Skeletal muscle satellite cell (primary cell): ENCODE measurements at regions not wholly inside any gene's neighbourhood (a gene's known extent, or its start where the extent isn't known, plus 50 kb on each side); places are given as distances from the start of the nearest gene placed in this dataset.
"Not testable (repeated sequence)": the region's sequence is repeated elsewhere in the genome, so short reads cannot be mapped to it uniquely, and the experiment has no call there.

Experiments
- H3K27me3 ChIP-seq: 2 replicates; pipeline ENCODE4 v1.7.0; 2013; ENCODE audit warnings: low read length; ENCODE audit not compliant: control insufficient read depth, insufficient read depth
- H3K36me3 ChIP-seq: 2 replicates; pipeline ENCODE4 v1.7.0; 2013; ENCODE audit warnings: mild to moderate bottlenecking, control low read depth, low read length; ENCODE audit not compliant: insufficient read depth
- H3K4me1 ChIP-seq: 2 replicates; pipeline ENCODE4 v1.7.0; 2013; ENCODE audit warnings: low read length; ENCODE audit not compliant: control insufficient read depth, insufficient read depth
- H3K4me2 ChIP-seq: 2 replicates; pipeline ENCODE4 v1.7.0; 2013; ENCODE audit warnings: mild to moderate bottlenecking, low read length
- H3K4me3 ChIP-seq: 2 replicates; pipeline ENCODE4 v1.7.0; 2013; ENCODE audit warnings: low read length
- H3K9ac ChIP-seq: 2 replicates; pipeline ENCODE4 v1.7.0; 2013; ENCODE audit warnings: mild to moderate bottlenecking, low read depth, low read length, moderate library complexity
- H3K9me3 ChIP-seq: replicated peaks from 2 replicates; pipeline ENCODE4 v1.7.0; 2013; ENCODE audit warnings: mild to moderate bottlenecking, control low read depth, low read length

DNA sequence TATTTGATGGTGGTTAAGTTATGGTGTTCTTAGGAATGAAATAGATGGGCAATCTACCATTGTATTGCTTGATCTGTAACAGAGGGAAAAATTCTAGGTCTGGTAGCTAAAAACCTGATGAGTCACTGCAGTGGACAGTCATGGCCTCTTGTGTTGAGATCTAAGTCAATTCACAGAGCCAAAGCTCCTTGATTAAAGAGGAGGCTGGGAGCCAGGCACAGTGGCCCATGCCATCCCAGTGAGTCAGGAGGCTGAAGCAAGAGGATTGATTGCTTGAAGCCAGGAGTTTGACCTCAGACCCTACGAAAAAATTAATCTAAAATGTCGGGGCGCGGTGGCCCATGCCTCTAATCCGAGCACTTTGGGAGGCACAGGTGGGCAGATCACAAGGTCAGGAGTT, 67.1 kb upstream of the KPNA3 start:
- Histone ChIP-seq H3K9ac (peak overlapping the region; percentile 78), H3K4me3 (peak overlapping the region; percentile 20), H3K36me3 (no peaks in the 10 kb centered on the region), H3K4me1 (peaks cover 37% of the 10 kb centered on the region), H3K9me3 (no peaks in the 10 kb centered on the region), H3K4me2 (peak overlapping the region; percentile 69), H3K27me3 (no peaks in the 10 kb centered on the region)

DNA sequence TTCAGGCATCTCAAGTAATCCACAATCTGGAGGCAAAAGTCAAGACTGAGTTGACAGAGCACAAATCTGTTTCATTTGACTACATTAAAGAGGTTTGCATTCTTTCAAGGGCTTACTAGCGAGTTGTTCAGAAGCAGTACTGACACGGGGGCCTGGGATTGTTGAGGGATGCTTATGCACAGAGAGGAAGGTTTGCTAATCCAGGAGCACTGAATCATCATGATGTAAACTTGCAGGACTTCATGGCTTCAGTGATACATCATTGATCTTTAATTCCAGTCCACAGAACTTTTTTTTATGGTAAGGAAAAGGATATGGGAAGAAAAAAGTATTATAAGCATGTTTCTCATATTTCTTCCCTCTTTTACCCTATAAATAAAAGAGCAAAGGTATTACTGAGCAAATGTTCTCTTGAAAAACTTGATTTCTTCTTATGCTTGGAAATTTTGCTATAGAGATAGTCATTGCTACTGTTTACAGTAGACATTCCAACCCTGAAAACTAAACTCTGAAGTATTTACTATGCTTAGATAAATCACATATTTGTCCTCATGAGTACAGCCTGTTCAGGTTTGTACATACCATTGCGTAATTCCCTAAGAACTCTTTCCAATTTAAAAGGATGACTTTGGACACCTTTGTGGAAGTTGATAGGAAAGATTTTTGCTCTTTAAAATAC, 65.8 kb upstream of the KPNA3 start:
- H3K9me3 ChIP-seq, result peaks cover 3% of the 10 kb centered on the region
- peaks cover 37% of the 10 kb centered on the region for H3K4me1 ChIP-seq
- no peaks in the 10 kb centered on the region for H3K36me3 ChIP-seq
- H3K9ac ChIP-seq, result peak overlapping the region; percentile 81
- peak overlapping the region; percentile 20 for H3K4me3 ChIP-seq
- no peaks in the 10 kb centered on the region for H3K27me3 ChIP-seq
- peak overlapping the region; percentile 69 for H3K4me2 ChIP-seq

GRCh38 chr13:49855930-49856329, 63.4 kb upstream of the KPNA3 start:
- Histone ChIP-seq H3K9me3 (peaks cover 3% of the 10 kb centered on the region), H3K4me2 (no peak overlapping the region), H3K27me3 (no peaks in the 10 kb centered on the region)

GRCh38 chr13:49853535-49853934, 61.1 kb upstream of the KPNA3 start:
- no peak overlapping the region for H3K4me3 ChIP-seq
- H3K36me3 ChIP-seq, result no peaks in the 10 kb centered on the region
- H3K4me1 ChIP-seq, result peaks cover 16% of the 10 kb centered on the region
- no peak overlapping the region for H3K9ac ChIP-seq
- peaks cover 3% of the 10 kb centered on the region for H3K9me3 ChIP-seq
- H3K4me2 ChIP-seq, result no peak overlapping the region
- no peaks in the 10 kb centered on the region for H3K27me3 ChIP-seq

More at GRCh38 chr13:49855930-49856329, 63.4 kb upstream of the KPNA3 start:
- peaks cover 37% of the 10 kb centered on the region for H3K4me1 ChIP-seq
- no peak overlapping the region for H3K4me3 ChIP-seq
- no peak overlapping the region for H3K9ac ChIP-seq
- no peaks in the 10 kb centered on the region for H3K36me3 ChIP-seq

DNA sequence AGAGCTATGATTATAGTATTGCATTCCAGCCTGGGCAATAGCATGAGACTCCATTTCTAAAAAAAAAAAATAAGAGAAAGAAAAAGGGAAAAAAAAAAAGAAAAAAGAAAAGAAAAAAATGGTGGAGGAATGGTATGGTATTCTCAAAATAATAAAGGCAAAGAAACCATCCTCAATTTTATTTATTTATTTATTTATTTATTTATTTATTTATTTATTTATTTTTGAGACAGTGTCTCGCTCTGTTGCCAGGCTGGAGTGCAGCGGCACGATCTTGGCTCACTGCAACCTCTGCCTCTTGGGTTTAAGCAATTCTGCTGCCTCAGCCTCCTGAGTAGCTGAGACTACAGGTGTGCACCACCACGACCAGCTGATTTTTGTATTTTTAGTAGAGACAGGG, 60.0 kb upstream of the KPNA3 start:
- not testable (repeated sequence) for H3K36me3 ChIP-seq, H3K4me2 ChIP-seq, H3K9me3 ChIP-seq, H3K9ac ChIP-seq, H3K4me3 ChIP-seq, H3K27me3 ChIP-seq
- H3K4me1 ChIP-seq, result peaks cover 10% of the 10 kb centered on the region

DNA sequence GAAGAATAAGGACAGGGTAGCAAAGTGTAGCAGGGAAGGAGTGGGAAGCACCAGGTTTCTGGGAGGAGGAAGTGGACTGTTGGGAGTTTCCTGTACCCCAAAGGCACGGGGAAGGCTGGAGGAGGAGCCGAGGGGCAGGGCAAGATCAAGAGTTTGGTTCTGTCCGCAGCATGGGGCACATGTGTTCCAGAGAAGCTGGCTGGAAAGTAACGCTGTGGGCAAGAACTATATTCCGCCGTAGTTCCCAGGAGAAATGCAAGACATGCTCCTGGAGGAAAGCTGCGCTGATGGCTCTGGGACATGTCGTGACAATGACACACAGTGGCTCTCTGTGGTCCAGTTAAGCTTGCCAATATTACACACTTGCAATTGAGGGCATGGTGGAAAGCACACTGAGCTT, 51.7 kb upstream of the KPNA3 start:
- Histone ChIP-seq H3K4me2 (no peak overlapping the region), H3K4me3 (no peak overlapping the region), H3K27me3 (no peaks in the 10 kb centered on the region), H3K9ac (no peak overlapping the region), H3K36me3 (no peaks in the 10 kb centered on the region), H3K4me1 (peaks cover 3% of the 10 kb centered on the region), H3K9me3 (no peaks in the 10 kb centered on the region)
